ENCODE measurements at regions not wholly inside any gene's neighbourhood (a gene's known extent, or its start where the extent isn't known, plus 50 kb on each side); places are given as distances from the start of the nearest gene placed in this dataset.
"Not testable (repeated sequence)": the region's sequence is repeated elsewhere in the genome, so short reads cannot be mapped to it uniquely, and the experiment has no call there.

DNA sequence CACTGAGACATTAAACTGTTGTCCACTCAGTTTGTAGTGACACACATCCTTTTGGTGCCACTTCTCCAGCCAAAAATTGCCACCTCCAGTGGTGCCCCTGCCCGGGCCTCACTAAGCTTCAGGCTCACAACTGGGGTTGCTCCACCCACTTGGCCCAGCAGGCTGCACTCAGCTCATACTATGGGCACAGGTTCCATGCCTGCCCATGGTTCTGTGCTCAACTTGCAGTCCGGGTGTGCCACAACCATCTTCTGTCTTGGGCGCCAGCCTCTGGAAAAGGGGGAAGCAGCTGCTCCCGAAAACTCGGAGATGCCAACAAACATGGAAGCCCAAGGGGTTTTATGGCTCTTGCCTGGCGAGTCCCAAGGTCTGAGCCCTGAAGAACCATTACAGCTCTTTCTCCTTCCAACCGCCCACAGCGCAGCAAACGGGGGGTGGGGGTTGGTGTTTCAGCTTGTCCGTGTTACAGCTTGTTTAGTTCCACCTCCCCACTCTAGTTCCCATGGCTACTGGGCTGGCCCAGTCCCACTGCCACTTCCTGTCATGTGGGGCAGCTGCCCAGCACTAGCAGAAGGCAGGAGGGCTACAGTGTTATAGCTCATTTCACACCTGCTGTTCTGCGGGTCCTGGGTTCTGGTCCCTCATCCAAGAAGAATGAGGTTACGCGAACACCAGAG lies 998.3 kb downstream of the SLC16A7 start:
- H3K4me1 ChIP-seq (ENCODE audit: low read length) = no peaks in the 10 kb centered on the region
- H3K9ac ChIP-seq (ENCODE audit: low read length) = no peak overlapping the region
- no peak overlapping the region for H3K4me3 ChIP-seq (ENCODE audit: low read length)
- H2AFZ ChIP-seq (ENCODE audit: low read depth, low read length) = no peak overlapping the region
- no peaks in the 10 kb centered on the region for H3K79me2 ChIP-seq (ENCODE audit: low read length)
- no peak overlapping the region for H3K4me2 ChIP-seq (ENCODE audit: low read length)
- no peaks in the 10 kb centered on the region for H3K27me3 ChIP-seq (ENCODE audit: low read depth, low read length)
- no peak for TF ChIP-seq CTCF (IDR thresholded peaks at IDR 0.05; ENCODE audit: low read depth, low read length)
- no peaks in the 10 kb centered on the region for H3K36me3 ChIP-seq (replicated peaks; ENCODE audit: low read depth, low read length)
- no peak overlapping the region for H3K27ac ChIP-seq (ENCODE audit: low read length)
- H3K9me3 ChIP-seq (ENCODE audit: insufficient read depth, low read length) = no peaks in the 10 kb centered on the region
- H4K20me1 ChIP-seq (ENCODE audit: insufficient read depth, low read length) = no peaks in the 10 kb centered on the region

DNA sequence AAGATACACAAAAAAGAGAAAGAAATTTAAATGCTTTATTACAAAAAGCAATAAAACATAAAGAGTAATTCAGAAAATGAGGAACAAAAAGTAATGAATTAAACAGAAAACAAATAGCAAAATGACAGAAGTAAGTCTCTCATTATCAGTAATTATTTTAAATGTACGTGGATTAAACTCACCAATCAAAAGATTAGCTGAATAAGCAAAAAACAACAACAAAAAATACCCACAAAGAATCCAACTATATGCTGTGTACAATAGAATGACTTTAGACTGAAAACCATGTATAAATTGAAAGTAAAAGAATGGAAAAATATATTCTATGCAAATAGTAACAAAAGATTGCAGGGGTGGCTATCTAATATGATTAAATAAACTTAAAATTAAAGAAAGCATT lies 1006.8 kb downstream of the SLC16A7 start:
- H2AFZ ChIP-seq (ENCODE audit: low read depth, low read length) = no peak overlapping the region
- H3K9me3 ChIP-seq (ENCODE audit: insufficient read depth, low read length) = no peaks in the 10 kb centered on the region
- TF ChIP-seq CTCF (IDR thresholded peaks at IDR 0.05; ENCODE audit: low read depth, low read length) (no peak), EZH2phosphoT487 (IDR thresholded peaks at IDR 0.05; ENCODE audit: low read depth) (no peak)
- no peaks in the 10 kb centered on the region for H3K4me1 ChIP-seq (ENCODE audit: low read length)
- H4K20me1 ChIP-seq (ENCODE audit: insufficient read depth, low read length) = no peaks in the 10 kb centered on the region
- no peaks in the 10 kb centered on the region for H3K79me2 ChIP-seq (ENCODE audit: low read length)
- H3K4me2 ChIP-seq (ENCODE audit: low read length) = no peak overlapping the region
- H3K9ac ChIP-seq (ENCODE audit: low read length) = no peak overlapping the region
- no peak overlapping the region for H3K27ac ChIP-seq (ENCODE audit: low read length)
- H3K27me3 ChIP-seq (ENCODE audit: low read depth, low read length) = no peaks in the 10 kb centered on the region
- no peak overlapping the region for H3K4me3 ChIP-seq (ENCODE audit: low read length)
- no peaks in the 10 kb centered on the region for H3K36me3 ChIP-seq (replicated peaks; ENCODE audit: low read depth, low read length)

- not testable (repeated sequence) for H3K4me2 ChIP-seq (ENCODE audit: low read length); H2AFZ ChIP-seq (ENCODE audit: low read depth, low read length); H3K36me3 ChIP-seq (replicated peaks; ENCODE audit: low read depth, low read length); H3K9me3 ChIP-seq (ENCODE audit: insufficient read depth, low read length); H4K20me1 ChIP-seq (ENCODE audit: insufficient read depth, low read length); H3K79me2 ChIP-seq (ENCODE audit: low read length); H3K27ac ChIP-seq (ENCODE audit: low read length); H3K27me3 ChIP-seq (ENCODE audit: low read depth, low read length); H3K9ac ChIP-seq (ENCODE audit: low read length); H3K4me3 ChIP-seq (ENCODE audit: low read length); H3K4me1 ChIP-seq (ENCODE audit: low read length)
Measured at GRCh38 chr12:60603475-60603874, 1007.6 kb downstream of the SLC16A7 start.

DNA sequence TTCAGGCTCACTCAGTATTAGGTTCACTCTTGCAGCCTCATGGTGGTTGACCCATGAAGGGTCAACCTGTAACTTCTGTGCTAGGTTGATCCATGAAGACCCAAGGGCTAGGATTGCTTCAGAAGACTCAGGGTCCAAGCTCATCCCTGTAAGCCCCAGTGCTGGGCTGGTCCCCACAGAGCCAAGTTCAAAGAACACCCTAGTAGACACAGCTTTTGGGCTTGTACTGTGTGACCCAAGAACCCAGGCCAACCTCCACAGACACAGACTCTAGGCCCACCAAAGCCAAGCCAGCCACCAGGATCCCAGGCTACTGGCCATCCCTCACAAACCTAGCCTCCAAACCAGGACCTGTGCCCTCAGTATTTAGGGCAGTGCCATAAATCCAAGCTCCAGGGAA lies 1020.6 kb downstream of the SLC16A7 start:
- Histone ChIP-seq H4K20me1 (ENCODE audit: insufficient read depth, low read length) (no peaks in the 10 kb centered on the region), H3K79me2 (ENCODE audit: low read length) (no peaks in the 10 kb centered on the region), H3K27ac (ENCODE audit: low read length) (no peak overlapping the region), H3K4me1 (ENCODE audit: low read length) (no peaks in the 10 kb centered on the region), H3K4me3 (ENCODE audit: low read length) (no peak overlapping the region), H3K36me3 (replicated peaks; ENCODE audit: low read depth, low read length) (no peaks in the 10 kb centered on the region), H3K4me2 (ENCODE audit: low read length) (no peak overlapping the region), H3K9me3 (ENCODE audit: insufficient read depth, low read length) (no peaks in the 10 kb centered on the region), H3K27me3 (ENCODE audit: low read depth, low read length) (no peaks in the 10 kb centered on the region), H2AFZ (ENCODE audit: low read depth, low read length) (no peak overlapping the region), H3K9ac (ENCODE audit: low read length) (no peak overlapping the region)
- TF ChIP-seq EZH2phosphoT487 (IDR thresholded peaks at IDR 0.05; ENCODE audit: low read depth) = no peak
- no peak for TF ChIP-seq CTCF (IDR thresholded peaks at IDR 0.05; ENCODE audit: low read depth, low read length)

DNA sequence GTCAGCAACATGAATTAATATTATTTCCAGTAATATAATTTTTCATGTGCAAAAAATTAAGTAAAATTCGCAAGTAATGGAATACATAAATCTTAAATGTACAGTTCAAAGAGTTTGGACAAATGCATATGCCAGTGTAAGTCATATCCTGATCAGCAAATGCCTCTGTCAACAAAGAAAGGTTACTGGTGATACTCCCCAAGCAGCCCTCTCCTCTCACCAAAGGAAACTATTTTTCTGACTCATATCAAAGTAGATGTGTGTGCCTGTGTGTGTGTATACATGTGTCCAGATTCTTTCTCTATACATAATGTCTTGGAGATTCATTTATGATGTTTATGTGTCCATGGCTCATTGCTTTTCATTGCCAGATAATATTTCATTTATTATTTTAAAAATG lies 1035.0 kb downstream of the SLC16A7 start:
- Histone ChIP-seq H2AFZ (ENCODE audit: low read depth, low read length) (no peak overlapping the region), H3K4me3 (ENCODE audit: low read length) (no peak overlapping the region), H3K79me2 (ENCODE audit: low read length) (no peaks in the 10 kb centered on the region), H3K9ac (ENCODE audit: low read length) (no peak overlapping the region), H3K9me3 (ENCODE audit: insufficient read depth, low read length) (no peaks in the 10 kb centered on the region), H3K4me2 (ENCODE audit: low read length) (no peak overlapping the region), H3K4me1 (ENCODE audit: low read length) (no peaks in the 10 kb centered on the region), H3K36me3 (replicated peaks; ENCODE audit: low read depth, low read length) (no peaks in the 10 kb centered on the region), H3K27me3 (ENCODE audit: low read depth, low read length) (no peaks in the 10 kb centered on the region), H3K27ac (ENCODE audit: low read length) (no peak overlapping the region), H4K20me1 (ENCODE audit: insufficient read depth, low read length) (no peaks in the 10 kb centered on the region)
- TF ChIP-seq EZH2phosphoT487 (IDR thresholded peaks at IDR 0.05; ENCODE audit: low read depth) (no peak), CTCF (IDR thresholded peaks at IDR 0.05; ENCODE audit: low read depth, low read length) (no peak)

Data from OCI-LY3 (cell line).